ENCODE measurements at regions not wholly inside any gene's neighbourhood (a gene's known extent, or its start where the extent isn't known, plus 50 kb on each side); places are given as distances from the start of the nearest gene placed in this dataset.

DNA sequence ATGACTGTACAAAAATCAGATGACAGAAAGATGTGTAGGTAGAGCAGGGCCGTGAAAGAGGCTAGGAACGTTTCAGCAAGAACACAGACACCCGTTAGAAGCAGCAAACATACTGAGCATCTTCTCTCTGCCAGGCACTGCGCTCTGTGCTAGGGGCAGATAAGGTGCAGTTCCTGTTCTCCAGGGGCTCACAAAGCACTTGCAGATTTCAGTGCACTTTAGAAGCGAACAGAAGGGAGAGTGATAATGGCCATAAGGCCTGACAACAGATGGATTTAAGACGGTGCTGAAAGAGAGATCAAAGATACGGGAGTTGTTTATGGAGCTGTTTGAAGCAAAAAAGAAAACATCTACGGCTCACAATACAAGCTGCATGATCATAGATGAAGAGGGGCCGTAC, 200.3 kb upstream of the FOXD3 start:
- 28% methylated on average over 9 of the region's 9 CpGs for WGBS (ENCODE audit: insufficient coverage)
- no peaks in the 10 kb centered on the region for H3K36me3 ChIP-seq (ENCODE audit: control insufficient read depth, insufficient read depth, low read length)
- H3K4me1 ChIP-seq (ENCODE audit: control insufficient read depth, insufficient read depth, low read length): no peaks in the 10 kb centered on the region
- no peak overlapping the region for H3K27ac ChIP-seq (ENCODE audit: low read length)
- Mint-ChIP-seq H3K27me3 (ENCODE audit: low read depth in 2 of 2) (no peaks in the 10 kb centered on the region), H3K4me3 (no peak overlapping the region), H3K4me1 (no peaks in the 10 kb centered on the region), H3K9me3 (peaks cover 0 to 2% of the 10 kb centered on the region in 2 donors), H3K27ac (no peak overlapping the region), H3K36me3 (no peaks in the 10 kb centered on the region)
- ATAC-seq (peak in 1 of 3 donors; percentile 5), DNase-seq (no peak)
- H3K9me3 ChIP-seq (ENCODE audit: control insufficient read depth, insufficient read depth, low read length): no peaks in the 10 kb centered on the region
- no peaks in the 10 kb centered on the region for H3K27me3 ChIP-seq (ENCODE audit: control insufficient read depth, insufficient read depth, low read length)
- H3K4me3 ChIP-seq (ENCODE audit: low read length): no peak overlapping the region
- TF ChIP-seq, protein P1, sequence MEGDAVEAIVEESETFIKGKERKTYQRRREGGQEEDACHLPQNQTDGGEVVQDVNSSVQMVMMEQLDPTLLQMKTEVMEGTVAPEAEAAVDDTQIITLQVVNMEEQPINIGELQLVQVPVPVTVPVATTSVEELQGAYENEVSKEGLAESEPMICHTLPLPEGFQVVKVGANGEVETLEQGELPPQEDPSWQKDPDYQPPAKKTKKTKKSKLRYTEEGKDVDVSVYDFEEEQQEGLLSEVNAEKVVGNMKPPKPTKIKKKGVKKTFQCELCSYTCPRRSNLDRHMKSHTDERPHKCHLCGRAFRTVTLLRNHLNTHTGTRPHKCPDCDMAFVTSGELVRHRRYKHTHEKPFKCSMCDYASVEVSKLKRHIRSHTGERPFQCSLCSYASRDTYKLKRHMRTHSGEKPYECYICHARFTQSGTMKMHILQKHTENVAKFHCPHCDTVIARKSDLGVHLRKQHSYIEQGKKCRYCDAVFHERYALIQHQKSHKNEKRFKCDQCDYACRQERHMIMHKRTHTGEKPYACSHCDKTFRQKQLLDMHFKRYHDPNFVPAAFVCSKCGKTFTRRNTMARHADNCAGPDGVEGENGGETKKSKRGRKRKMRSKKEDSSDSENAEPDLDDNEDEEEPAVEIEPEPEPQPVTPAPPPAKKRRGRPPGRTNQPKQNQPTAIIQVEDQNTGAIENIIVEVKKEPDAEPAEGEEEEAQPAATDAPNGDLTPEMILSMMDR (IDR thresholded peaks at IDR 0.05): no peak
- intact Hi-C loops (cut with micrococcal nuclease): no loop called here

- no peaks in the 10 kb centered on the region for H3K27me3 Mint-ChIP-seq (ENCODE audit: low read depth in 2 of 2)
- H3K27ac Mint-ChIP-seq: no peak overlapping the region
- no peak for ATAC-seq
- no peak overlapping the region for H3K27ac ChIP-seq (ENCODE audit: low read length)
- TF ChIP-seq, protein P1 (IDR thresholded peaks at IDR 0.05): no peak
- H3K4me3 ChIP-seq (ENCODE audit: low read length): no peak overlapping the region
- H3K4me3 Mint-ChIP-seq: no peak overlapping the region
- H3K36me3 ChIP-seq (ENCODE audit: control insufficient read depth, insufficient read depth, low read length): no peaks in the 10 kb centered on the region
- no peaks in the 10 kb centered on the region for H3K9me3 ChIP-seq (ENCODE audit: control insufficient read depth, insufficient read depth, low read length)
- intact Hi-C loops (cut with micrococcal nuclease): no loop called here
- H3K4me1 ChIP-seq (ENCODE audit: control insufficient read depth, insufficient read depth, low read length): no peaks in the 10 kb centered on the region
- peaks cover 0 to 2% of the 10 kb centered on the region in 2 donors for H3K9me3 Mint-ChIP-seq
- no peaks in the 10 kb centered on the region for H3K36me3 Mint-ChIP-seq
- no peaks in the 10 kb centered on the region for H3K4me1 Mint-ChIP-seq
- WGBS (ENCODE audit: insufficient coverage): 31% methylated on average over 2 of the region's 3 CpGs
- DNase-seq: no peak
- H3K27me3 ChIP-seq (ENCODE audit: control insufficient read depth, insufficient read depth, low read length): no peaks in the 10 kb centered on the region
Measured at GRCh38 chr1:63124666-63125191, 197.6 kb upstream of the FOXD3 start.

- no peak overlapping the region for H3K27ac ChIP-seq (ENCODE audit: low read length)
- H3K27me3 ChIP-seq (ENCODE audit: control insufficient read depth, insufficient read depth, low read length): no peaks in the 10 kb centered on the region
- ATAC-seq (no peak), DNase-seq (no peak)
- Mint-ChIP-seq H3K27me3 (ENCODE audit: low read depth in 2 of 2) (no peaks in the 10 kb centered on the region), H3K27ac (no peak overlapping the region), H3K9me3 (peaks cover 0 to 2% of the 10 kb centered on the region in 2 donors), H3K36me3 (no peaks in the 10 kb centered on the region), H3K4me3 (no peak overlapping the region), H3K4me1 (no peaks in the 10 kb centered on the region)
- no peaks in the 10 kb centered on the region for H3K9me3 ChIP-seq (ENCODE audit: control insufficient read depth, insufficient read depth, low read length)
- H3K4me1 ChIP-seq (ENCODE audit: control insufficient read depth, insufficient read depth, low read length): no peaks in the 10 kb centered on the region
- H3K4me3 ChIP-seq (ENCODE audit: low read length): no peak overlapping the region
- intact Hi-C loops (cut with micrococcal nuclease): no loop called here
- 95% methylated on average over 3 of the region's 3 CpGs for WGBS (ENCODE audit: insufficient coverage)
- TF ChIP-seq, protein P1 (IDR thresholded peaks at IDR 0.05): no peak
- no peaks in the 10 kb centered on the region for H3K36me3 ChIP-seq (ENCODE audit: control insufficient read depth, insufficient read depth, low read length)
Measured at GRCh38 chr1:63126104-63126503, 196.3 kb upstream of the FOXD3 start.

DNA sequence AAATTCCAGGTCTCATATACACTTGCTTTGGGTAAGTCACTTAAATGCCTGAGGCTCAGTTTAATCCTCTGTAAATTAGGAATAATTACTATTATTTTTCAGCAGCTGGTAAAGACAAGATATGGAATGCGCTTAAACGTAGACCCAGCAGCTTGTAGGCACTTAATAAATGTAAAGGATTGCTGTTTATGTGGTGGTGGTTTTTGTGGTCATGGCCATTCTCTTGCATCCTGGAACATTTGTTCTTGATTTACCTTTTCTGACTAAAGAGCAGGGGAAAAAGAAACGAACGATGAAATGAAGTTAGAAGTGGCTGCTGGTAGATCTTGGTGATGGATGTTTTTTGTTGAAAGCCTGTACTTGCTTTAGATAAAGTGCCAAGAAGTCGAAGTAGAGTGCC, 195.0 kb upstream of the FOXD3 start:
- peaks cover 0 to 2% of the 10 kb centered on the region in 2 donors for H3K9me3 Mint-ChIP-seq
- Histone ChIP-seq H3K27ac (ENCODE audit: low read length) (no peak overlapping the region), H3K9me3 (ENCODE audit: control insufficient read depth, insufficient read depth, low read length) (no peaks in the 10 kb centered on the region), H3K36me3 (ENCODE audit: control insufficient read depth, insufficient read depth, low read length) (no peaks in the 10 kb centered on the region), H3K4me1 (ENCODE audit: control insufficient read depth, insufficient read depth, low read length) (no peaks in the 10 kb centered on the region), H3K27me3 (ENCODE audit: control insufficient read depth, insufficient read depth, low read length) (no peaks in the 10 kb centered on the region), H3K4me3 (ENCODE audit: low read length) (no peak overlapping the region)
- intact Hi-C loops (cut with micrococcal nuclease): no loop called here
- no peak overlapping the region for H3K27ac Mint-ChIP-seq
- no peak overlapping the region for H3K4me3 Mint-ChIP-seq
- H3K36me3 Mint-ChIP-seq: no peaks in the 10 kb centered on the region
- WGBS (ENCODE audit: insufficient coverage): 50% methylated on average over 4 of the region's 5 CpGs
- peaks cover 0 to 3% of the 10 kb centered on the region in 2 donors for H3K27me3 Mint-ChIP-seq (ENCODE audit: low read depth in 2 of 2)
- DNase-seq (no peak), ATAC-seq (no peak)
- no peaks in the 10 kb centered on the region for H3K4me1 Mint-ChIP-seq
- TF ChIP-seq, protein P1 (IDR thresholded peaks at IDR 0.05): no peak

Measured in natural killer cell (primary cell).